Glomerular visceral epithelial cell (primary cell): ENCODE measurements at regions not wholly inside any gene's neighbourhood (a gene's known extent, or its start where the extent isn't known, plus 50 kb on each side); places are given as distances from the start of the nearest gene placed in this dataset.

ENCODE experiments used
- DNase-seq: peaks from one replicate; pipeline ENCODE4 v3.0.0-alpha.2; 2016; ENCODE audit errors: extremely low spot score

- DNase-seq: peak; percentile 18
These were observed 709.1 kb downstream of the CDH11 start for GRCh38 chr16:64412578-64413280.

DNA sequence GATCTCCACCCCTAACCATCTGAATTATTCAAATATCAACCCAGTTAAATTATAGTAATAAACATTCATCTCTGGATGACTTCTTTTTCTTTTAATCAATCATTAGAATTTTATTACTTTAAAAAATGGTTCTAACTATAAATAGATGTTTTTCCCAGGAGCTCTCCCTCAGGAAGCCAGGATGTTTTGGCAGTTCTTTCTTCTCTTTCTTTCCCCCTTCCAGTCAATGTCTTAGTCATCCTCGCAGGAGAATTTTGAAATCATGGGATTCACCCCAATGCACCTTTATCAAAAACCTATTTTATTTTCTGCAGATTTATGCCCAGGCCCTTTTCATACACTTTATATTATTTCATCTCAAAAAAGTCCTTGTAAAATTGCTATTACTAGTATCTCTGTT lies 711.6 kb downstream of the CDH11 start:
- no peak for DNase-seq

- no peak for DNase-seq
These were observed 712.1 kb downstream of the CDH11 start for GRCh38 chr16:64409783-64410210.

DNA sequence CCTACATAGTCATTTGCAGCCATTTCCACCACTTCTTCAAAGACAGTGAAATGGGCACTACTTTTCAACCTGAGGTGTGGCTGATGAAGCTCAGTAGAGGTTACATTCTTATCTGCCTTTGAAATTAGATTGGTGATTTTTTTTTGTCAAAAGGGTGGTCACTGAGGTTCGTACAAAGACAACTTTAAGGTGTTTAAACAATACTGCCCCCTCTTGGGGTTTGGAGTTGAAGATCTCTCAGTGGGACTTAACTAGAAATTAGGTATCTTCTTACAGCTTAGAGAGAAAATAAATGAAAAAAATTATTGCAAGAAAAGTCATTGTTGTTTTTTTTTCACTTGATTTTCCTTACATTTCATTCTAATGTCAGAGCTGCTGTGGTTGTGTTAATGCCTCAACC lies 713.2 kb downstream of the CDH11 start:
- DNase-seq: no peak

DNA sequence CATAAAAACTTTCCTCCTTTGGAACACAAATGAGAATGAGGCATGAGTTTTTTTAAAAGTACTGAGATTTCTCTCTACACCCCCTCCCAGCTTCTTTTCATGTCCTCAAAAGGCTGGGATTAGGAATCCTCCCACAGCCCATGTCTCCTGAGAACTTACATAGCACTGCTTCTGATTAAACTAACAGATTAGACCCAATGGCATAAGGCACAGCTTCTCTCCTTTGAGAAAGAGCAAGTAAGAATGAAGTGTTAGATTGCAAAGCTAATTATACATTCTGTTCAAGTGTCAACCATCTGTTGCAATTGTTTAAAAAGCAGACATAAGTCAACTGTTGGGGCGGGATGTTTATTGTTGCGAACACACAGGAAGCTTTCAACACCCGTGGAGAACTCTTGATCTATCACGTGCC lies 715.1 kb downstream of the CDH11 start:
- DNase-seq: no peak

- no peak for DNase-seq
These were observed 718.5 kb downstream of the CDH11 start for GRCh38 chr16:64403352-64403751.

DNA sequence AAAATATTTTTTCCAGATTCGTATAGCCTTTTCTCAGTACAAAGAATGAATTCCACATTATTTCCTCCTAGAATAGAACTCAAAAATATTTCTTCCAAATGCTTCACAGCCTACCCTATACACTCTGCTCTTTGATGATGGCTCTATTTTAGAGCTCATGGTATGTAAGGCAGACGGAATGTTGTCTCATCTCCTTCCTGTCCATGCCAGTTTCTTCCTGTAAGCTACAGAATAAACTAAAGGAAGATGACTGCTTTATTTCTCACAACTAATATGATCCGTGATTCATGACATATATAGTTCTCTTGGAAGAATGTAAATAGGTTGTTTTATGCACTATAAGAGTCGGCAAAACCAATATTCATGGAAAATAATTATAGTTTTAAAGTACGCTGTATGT lies 723.1 kb downstream of the CDH11 start:
- no peak for DNase-seq

GRCh38 chr16:64397945-64398508 lies 723.8 kb downstream of the CDH11 start:
- no peak for DNase-seq

GRCh38 chr16:64397042-64397441 lies 724.8 kb downstream of the CDH11 start:
- peak; percentile 57 for DNase-seq

- DNase-seq: no peak
These were observed 727.8 kb downstream of the CDH11 start for GRCh38 chr16:64394061-64394460.

- DNase-seq: no peak
These were observed 729.4 kb downstream of the CDH11 start for GRCh38 chr16:64392456-64392855.

DNA sequence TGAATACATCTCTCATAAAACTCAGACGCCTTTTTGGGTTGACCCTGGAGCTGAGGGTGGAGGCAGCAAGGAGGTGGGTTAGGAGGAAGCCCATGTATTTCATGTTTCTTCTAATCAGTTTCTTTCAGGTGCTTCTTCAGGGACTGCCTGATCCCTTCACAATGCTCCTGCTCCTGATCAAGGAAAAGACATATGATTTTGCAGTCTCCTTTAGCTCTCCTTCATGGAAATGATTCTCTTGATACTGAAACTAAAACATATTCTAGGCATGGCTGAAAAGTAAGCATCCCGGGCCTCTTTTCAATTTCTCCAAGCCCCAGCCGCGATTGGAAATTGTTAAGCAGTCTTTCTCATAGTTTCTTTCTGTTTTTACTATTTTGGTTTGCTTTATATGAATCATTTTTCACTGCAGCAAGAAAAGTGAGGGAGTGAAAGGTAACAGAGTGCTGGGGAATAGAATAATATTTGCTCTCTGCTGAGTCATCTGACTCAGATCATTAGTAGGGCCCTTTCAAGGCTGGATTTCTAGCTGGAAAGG lies 730.7 kb downstream of the CDH11 start:
- peak; percentile 32 for DNase-seq

DNA sequence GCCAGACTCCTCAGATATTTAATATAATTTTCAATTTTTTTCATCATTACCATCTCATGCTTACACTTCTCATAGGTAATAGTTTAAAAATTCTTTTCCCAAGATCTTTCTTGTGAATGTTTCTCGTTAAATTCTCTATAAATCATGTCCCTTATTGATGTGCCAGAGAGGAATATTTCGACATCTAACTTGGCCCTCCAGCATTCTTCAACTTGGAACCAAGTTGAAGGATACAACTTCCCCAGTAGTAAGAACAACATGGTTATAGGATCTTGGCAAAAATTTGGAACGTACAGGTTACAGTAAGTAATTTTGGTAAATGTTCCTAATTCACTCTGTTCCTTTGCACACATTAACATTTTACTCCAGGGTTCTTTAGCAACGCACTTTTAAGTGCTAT lies 731.8 kb downstream of the CDH11 start:
- DNase-seq: no peak

- no peak for DNase-seq
These were observed 737.2 kb downstream of the CDH11 start for GRCh38 chr16:64384636-64385035.

GRCh38 chr16:64381979-64382378 lies 739.9 kb downstream of the CDH11 start:
- DNase-seq: no peak

- DNase-seq: no peak
These were observed 741.1 kb downstream of the CDH11 start for GRCh38 chr16:64380751-64381150.

GRCh38 chr16:64375391-64375980 lies 746.4 kb downstream of the CDH11 start:
- no peak for DNase-seq

DNA sequence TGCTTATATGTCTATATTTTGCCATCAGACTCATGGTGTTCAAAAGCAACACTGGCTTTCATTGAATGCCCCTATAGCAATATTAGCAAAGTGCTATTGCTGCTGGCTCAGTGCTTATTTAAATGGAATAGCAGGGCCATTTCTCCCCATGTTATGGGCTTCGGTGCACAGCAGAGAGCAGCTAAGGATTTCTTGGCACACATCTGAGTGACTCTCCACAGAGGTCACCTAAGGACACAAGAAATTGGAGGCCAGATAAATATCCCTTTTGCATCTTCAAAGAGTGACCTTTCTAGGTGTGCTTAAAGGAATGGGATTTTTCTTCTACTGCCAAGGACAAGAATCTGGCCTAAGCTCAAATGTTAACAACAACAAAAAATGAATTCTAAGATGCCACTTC lies 751.8 kb downstream of the CDH11 start:
- no peak for DNase-seq

GRCh38 chr16:64365448-64365931 lies 756.4 kb downstream of the CDH11 start:
- no peak for DNase-seq

DNA sequence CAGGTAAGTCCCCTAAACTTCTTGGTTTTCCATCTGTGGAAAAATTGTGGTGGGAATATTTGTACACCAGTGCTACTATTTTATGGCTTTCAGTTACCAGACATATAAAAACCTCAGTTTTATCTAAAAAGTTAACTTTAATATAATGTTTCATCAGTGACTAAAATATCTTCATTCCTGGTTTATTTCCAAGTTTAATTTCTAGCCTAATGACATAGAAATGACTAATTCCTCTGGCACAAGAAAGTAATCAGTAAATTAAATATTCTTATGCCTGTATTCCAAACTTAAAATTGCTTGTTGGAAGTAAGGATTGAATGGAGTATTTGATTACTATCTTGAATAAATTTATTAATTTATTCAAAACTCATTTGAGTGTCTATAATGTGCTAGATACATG lies 757.0 kb downstream of the CDH11 start:
- no peak for DNase-seq

GRCh38 chr16:64364416-64364815 lies 757.4 kb downstream of the CDH11 start:
- no peak for DNase-seq

GRCh38 chr16:64364016-64364415 lies 757.8 kb downstream of the CDH11 start:
- DNase-seq: no peak

DNA sequence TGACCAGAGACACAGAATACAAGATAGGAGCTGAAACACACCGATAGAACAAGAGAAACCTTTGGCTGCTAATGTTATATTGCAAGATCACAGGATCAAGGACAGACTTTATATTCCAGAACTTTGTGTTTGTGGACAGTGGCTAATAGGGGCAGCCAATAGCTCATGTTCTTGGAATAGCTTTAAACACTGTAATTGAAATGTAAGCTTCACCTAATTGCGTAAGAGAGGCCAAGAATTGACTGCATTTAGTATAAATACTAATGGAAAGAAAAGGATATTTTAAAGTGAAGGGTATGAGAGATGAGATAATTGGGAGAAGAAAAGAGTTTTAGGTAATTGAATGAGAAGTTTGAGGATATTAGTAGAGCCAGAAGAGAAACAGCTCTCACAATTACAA lies 758.8 kb downstream of the CDH11 start:
- DNase-seq: no peak
